Coronary artery (tissue), 2 donors: ENCODE measurements at regions not wholly inside any gene's neighbourhood (a gene's known extent, or its start where the extent isn't known, plus 50 kb on each side); places are given as distances from the start of the nearest gene placed in this dataset.

ENCODE experiments used
- DNase-seq: peaks from one replicate; pipeline ENCODE4 v3.0.0-alpha.2; 2017; ENCODE audit warnings: low spot score
- H3K27ac ChIP-seq, 2 donors: fragments of 200-600 bp; sonication (generic); one replicate each; pipeline ENCODE4 v1.5.1; 2016 to 2019
- H3K4me3 ChIP-seq: fragments of 200-600 bp; sonication (generic); 2 replicates; pipeline ENCODE4 v1.5.1; 2016; ENCODE audit warnings: mild to moderate bottlenecking, moderate library complexity
- TF ChIP-seq, protein P1 (sequence below): fragments of 200-600 bp; sonication (generic); IDR thresholded peaks from one replicate; pipeline ENCODE4 v1.5.1; 2019; ENCODE audit warnings: antibody characterized with exemption

DNA sequence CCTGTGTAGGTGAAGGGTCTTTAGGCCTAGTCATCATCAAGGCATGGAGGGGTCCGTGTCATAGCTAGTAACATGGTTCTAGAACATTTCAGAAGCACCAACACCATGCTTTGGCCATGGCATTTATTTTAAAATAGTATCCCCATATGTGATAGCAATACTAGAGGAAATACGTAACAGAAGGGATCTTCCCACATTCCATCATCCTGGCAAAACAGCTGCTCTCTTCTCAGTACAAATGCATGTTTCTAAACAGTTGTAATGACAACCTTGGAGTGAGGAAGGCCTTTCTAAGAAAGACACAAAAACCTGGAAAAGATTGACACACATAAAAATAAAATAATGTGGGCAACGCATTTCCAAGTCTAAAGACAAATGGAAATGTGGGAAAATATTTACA, 97.6 kb downstream of the GADD45G start:
- no peak for DNase-seq
- no peak overlapping the region for H3K4me3 ChIP-seq
- H3K27ac ChIP-seq, result no peak overlapping the region
- TF ChIP-seq, protein P1, sequence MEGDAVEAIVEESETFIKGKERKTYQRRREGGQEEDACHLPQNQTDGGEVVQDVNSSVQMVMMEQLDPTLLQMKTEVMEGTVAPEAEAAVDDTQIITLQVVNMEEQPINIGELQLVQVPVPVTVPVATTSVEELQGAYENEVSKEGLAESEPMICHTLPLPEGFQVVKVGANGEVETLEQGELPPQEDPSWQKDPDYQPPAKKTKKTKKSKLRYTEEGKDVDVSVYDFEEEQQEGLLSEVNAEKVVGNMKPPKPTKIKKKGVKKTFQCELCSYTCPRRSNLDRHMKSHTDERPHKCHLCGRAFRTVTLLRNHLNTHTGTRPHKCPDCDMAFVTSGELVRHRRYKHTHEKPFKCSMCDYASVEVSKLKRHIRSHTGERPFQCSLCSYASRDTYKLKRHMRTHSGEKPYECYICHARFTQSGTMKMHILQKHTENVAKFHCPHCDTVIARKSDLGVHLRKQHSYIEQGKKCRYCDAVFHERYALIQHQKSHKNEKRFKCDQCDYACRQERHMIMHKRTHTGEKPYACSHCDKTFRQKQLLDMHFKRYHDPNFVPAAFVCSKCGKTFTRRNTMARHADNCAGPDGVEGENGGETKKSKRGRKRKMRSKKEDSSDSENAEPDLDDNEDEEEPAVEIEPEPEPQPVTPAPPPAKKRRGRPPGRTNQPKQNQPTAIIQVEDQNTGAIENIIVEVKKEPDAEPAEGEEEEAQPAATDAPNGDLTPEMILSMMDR, result no peak

DNA sequence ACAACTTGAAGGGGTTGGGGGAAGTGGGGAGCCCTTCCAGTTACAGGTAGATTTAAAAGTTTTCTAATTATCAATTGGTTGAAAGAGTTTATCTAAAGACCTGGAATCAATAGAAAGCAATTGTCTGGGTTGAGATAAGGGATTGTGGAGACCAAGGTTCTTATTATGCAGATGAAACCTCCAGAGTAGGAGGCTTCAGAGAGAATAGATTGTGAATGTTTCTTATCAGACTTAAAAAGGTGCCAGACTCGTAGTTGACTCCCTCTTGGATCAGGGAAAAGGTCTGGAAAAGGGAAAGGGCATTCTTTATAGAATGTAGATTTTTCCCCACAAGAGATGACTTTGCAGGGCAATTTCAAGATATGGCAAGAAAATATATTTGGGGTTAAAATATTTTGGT, 100.8 kb downstream of the GADD45G start:
- no peak for DNase-seq
- Histone ChIP-seq H3K27ac (no peak overlapping the region), H3K4me3 (no peak overlapping the region)
- TF ChIP-seq, protein P1, result no peak

DNA sequence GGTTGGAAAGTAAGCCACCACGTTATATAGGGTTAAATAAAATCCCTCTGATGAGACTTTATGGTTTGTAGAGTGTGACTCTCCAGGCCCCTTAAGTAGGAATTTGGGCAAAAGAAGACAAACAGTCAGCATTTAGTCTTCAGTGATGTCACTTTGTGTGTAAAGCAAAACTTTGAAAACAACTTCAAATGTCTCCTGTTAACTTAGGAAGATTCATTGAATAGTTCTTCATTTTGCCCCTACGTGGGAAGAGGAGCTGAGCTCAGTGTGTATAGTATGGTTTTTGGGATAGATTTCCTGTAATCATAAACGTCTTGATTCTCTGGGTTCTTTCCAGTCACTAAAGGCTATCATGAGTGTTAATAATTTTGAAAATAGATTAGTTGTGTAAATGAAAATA, 101.3 kb downstream of the GADD45G start:
- DNase-seq, result no peak
- TF ChIP-seq, protein P1, result no peak

GRCh38 chr9:89706731-89707191, 101.9 kb downstream of the GADD45G start:
- TF ChIP-seq, protein P1, result no peak
- no peak overlapping the region for H3K27ac ChIP-seq

More for the DNA sequence above, 101.3 kb downstream of the GADD45G start:
- H3K27ac ChIP-seq, result no peak overlapping the region
- no peak overlapping the region for H3K4me3 ChIP-seq

GRCh38 chr9:89710697-89711096, 105.9 kb downstream of the GADD45G start:
- Histone ChIP-seq H3K4me3 (no peak overlapping the region), H3K27ac (no peak overlapping the region)
- DNase-seq, result no peak
- TF ChIP-seq, protein P1, result no peak

More at GRCh38 chr9:89706731-89707191, 101.9 kb downstream of the GADD45G start:
- no peak for DNase-seq
- H3K4me3 ChIP-seq, result no peak overlapping the region

DNA sequence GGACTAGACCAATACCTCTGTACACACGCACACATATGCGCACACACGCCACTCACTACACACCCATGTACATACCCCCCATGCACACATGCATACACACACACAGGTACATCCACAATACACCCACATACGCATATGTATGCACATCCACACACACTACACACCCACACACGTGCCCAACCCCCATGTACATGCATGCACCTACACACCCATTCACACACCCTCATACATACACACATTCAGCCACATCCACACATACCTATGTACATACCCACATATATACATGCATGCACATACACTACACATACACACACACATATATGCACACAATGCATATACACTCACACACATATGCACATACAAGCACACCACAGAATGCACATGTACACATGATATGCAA, 107.1 kb downstream of the GADD45G start:
- Histone ChIP-seq H3K27ac (no peak overlapping the region), H3K4me3 (no peak overlapping the region)
- no peak for DNase-seq
- TF ChIP-seq, protein P1, result no peak

DNA sequence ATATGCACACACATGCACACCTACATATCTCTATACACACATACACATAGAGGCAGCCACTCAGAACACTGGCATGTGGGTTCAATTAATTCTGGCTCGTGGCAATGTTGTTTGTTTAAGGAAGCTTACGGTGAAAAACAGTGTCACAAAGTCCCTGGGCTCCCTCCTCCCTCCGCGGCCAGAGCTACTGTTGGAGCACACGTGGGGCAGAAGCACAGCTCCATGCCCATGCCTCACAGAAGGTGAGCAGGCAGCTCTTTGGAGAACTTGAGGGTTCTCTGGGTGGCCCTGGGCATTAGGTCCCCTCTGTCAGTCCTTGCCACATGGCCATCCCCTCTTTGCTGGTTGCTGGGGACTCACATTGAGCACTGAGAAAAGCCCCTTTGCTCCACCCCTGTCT, 107.5 kb downstream of the GADD45G start:
- DNase-seq, result no peak
- TF ChIP-seq, protein P1, result no peak
- no peak overlapping the region for H3K27ac ChIP-seq
- no peak overlapping the region for H3K4me3 ChIP-seq
